Keratinocyte (primary cell): ENCODE measurements at regions not wholly inside any gene's neighbourhood (a gene's known extent, or its start where the extent isn't known, plus 50 kb on each side); places are given as distances from the start of the nearest gene placed in this dataset.
"Not testable (repeated sequence)": the region's sequence is repeated elsewhere in the genome, so short reads cannot be mapped to it uniquely, and the experiment has no call there.

ENCODE experiments used
- DNase-seq: peaks from one replicate; pipeline ENCODE4 v3.0.0-alpha.2; 2011; ENCODE audit warnings: low read depth, missing footprints, low spot score
- FAIRE-seq: peaks from 2 replicates; lab custom pipeline; 2011; peaks lifted over from hg19 to GRCh38; lab: Jason Lieb, UNC
- H2AFZ ChIP-seq: 2 replicates; pipeline ENCODE4 v1.6.0; 2012; ENCODE audit warnings: low read length, control low read depth, inconsistent platforms; ENCODE audit not compliant: control insufficient read depth
- H3K27ac ChIP-seq: 2 replicates; pipeline ENCODE4 v1.5.1; 2011; ENCODE audit warnings: low read length; ENCODE audit not compliant: control insufficient read depth, insufficient read depth
- H3K27me3 ChIP-seq: 3 replicates; pipeline ENCODE4 v1.6.0; 2011; ENCODE audit warnings: low read length; ENCODE audit not compliant: control insufficient read depth, insufficient read depth; ENCODE audit errors: extremely low read depth
- H3K36me3 ChIP-seq, 2 experiments: 2 replicates in 1 of 2; 3 replicates in 1 of 2; pipeline ENCODE4 v1.5.1; 2011; ENCODE audit warnings: low read length in 2 of 2, mild to moderate bottlenecking in 1 of 2; ENCODE audit not compliant: control insufficient read depth in 2 of 2, insufficient read depth in 2 of 2; ENCODE audit errors: extremely low read depth in 1 of 2
- H3K4me1 ChIP-seq: 3 replicates; pipeline ENCODE4 v1.5.1; 2011; ENCODE audit warnings: low read length; ENCODE audit not compliant: control insufficient read depth, insufficient read depth; ENCODE audit errors: extremely low read depth
- H3K4me2 ChIP-seq: 3 replicates; pipeline ENCODE4 v1.6.0; 2011; ENCODE audit warnings: low read depth, low read length; ENCODE audit not compliant: control insufficient read depth, insufficient read depth; ENCODE audit errors: extremely low read depth
- H3K4me3 ChIP-seq, 3 experiments: fragments of 200-600 bp in 1 of 3; sonication (generic) in 1 of 3; 2 replicates in 2 of 3; 3 replicates in 1 of 3; pipeline ENCODE4 v1.5.1; 2011 to 2016; ENCODE audit warnings: low read length in 3 of 3, mild to moderate bottlenecking in 3 of 3, control low read depth in 2 of 3, inconsistent platforms in 1 of 3, low read depth in 1 of 3, mixed read lengths in 1 of 3, mixed run types in 1 of 3, moderate library complexity in 1 of 3; ENCODE audit not compliant: control insufficient read depth in 2 of 3, insufficient read depth in 2 of 3; ENCODE audit errors: extremely low read depth in 1 of 3
- H3K79me2 ChIP-seq: 2 replicates; pipeline ENCODE4 v1.6.0; 2012; ENCODE audit warnings: low read length; ENCODE audit not compliant: control insufficient read depth, insufficient read depth
- H3K9ac ChIP-seq: 3 replicates; pipeline ENCODE4 v1.6.0; 2011; ENCODE audit warnings: low read length; ENCODE audit not compliant: control insufficient read depth, insufficient read depth; ENCODE audit errors: extremely low read depth
- H3K9me1 ChIP-seq: 3 replicates; pipeline ENCODE4 v1.6.0; 2011; ENCODE audit warnings: low read length; ENCODE audit not compliant: control insufficient read depth, insufficient read depth; ENCODE audit errors: extremely low read depth
- H3K9me3 ChIP-seq: 2 replicates; pipeline ENCODE4 v1.5.1; 2012; ENCODE audit warnings: low read depth, low read length; ENCODE audit not compliant: control insufficient read depth
- H4K20me1 ChIP-seq: 3 replicates; pipeline ENCODE4 v1.6.0; 2011; ENCODE audit warnings: low read length; ENCODE audit not compliant: control insufficient read depth, insufficient read depth; ENCODE audit errors: extremely low read depth
- EZH2 ChIP-seq: IDR thresholded peaks from one replicate; pipeline ENCODE4 v1.6.1; 2012; ENCODE audit warnings: inconsistent platforms, mild to moderate bottlenecking, low read length, moderate library complexity
- dilution Hi-C: fragments of 300-500 bp; cut with MboI; formaldehyde crosslinking; loops from one replicate; pipeline ENCODE4 v1.7.0; 2020; ENCODE audit warnings: low sequenced_read_pairs; ENCODE audit not compliant: extremely low pct_ligation_motif_present
- TF ChIP-seq, protein P1 (sequence below), 3 experiments: IDR thresholded peaks in 1 of 3; conservative IDR thresholded peaks in 1 of 3; optimal IDR thresholded peaks in 1 of 3; 2 replicates in 2 of 3; 3 replicates in 1 of 3; pipeline versions ENCODE3 to v1.5.1; 2011; ENCODE audit warnings: low read length in 3 of 3, mild to moderate bottlenecking in 3 of 3, moderate library complexity in 2 of 3, control low read depth in 1 of 3, inconsistent platforms in 1 of 3; ENCODE audit not compliant: insufficient read depth in 2 of 3; ENCODE audit errors: extremely low read depth in 1 of 3

DNA sequence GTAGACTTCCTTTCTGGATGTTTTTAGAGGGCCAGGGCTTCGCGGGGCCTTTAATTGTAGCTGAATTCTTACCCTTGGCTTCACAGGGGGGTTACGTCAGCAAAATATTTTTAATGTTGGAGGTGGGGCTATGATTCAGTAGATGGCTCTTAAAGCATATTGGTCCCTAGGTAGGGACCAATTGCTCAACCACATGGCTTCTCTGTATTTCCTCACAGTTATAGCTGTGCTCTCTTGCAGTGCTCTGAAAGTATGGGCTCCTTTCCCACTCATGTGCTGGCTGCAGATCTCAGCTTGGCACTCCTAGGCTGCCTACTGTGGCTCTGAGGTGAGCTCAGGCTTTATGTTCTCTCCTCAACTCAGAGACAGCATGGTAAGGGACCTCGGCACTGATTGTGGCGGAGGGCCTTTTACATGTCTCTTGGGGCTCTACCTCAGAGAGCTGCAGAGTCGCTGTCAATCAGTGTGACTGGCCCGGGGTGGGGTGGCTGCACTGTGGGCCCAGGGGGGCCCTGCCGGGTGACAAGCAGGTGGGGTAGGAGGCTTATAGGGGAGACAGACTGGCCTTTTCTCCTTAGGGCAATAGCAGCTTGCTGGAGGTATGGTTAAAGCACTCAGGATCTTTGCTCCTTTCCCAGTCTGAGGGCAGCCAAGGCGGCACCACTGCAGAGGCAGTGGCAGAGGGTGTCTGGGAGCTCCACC lies 318.0 kb downstream of the DOK5 start:
- H3K4me2 ChIP-seq, result no peak overlapping the region
- no peaks in the 10 kb centered on the region for H3K36me3 ChIP-seq
- H3K79me2 ChIP-seq, result no peaks in the 10 kb centered on the region
- H3K9me3 ChIP-seq, result no peaks in the 10 kb centered on the region
- no peak overlapping the region for H2AFZ ChIP-seq
- FAIRE-seq (no peak), DNase-seq (no peak)
- no peaks in the 10 kb centered on the region for H4K20me1 ChIP-seq
- H3K27me3 ChIP-seq, result no peaks in the 10 kb centered on the region
- no peaks in the 10 kb centered on the region for H3K9me1 ChIP-seq
- no peak overlapping the region for H3K27ac ChIP-seq
- no peak overlapping the region for H3K4me3 ChIP-seq
- TF ChIP-seq EZH2, result no peak
- TF ChIP-seq, protein P1, sequence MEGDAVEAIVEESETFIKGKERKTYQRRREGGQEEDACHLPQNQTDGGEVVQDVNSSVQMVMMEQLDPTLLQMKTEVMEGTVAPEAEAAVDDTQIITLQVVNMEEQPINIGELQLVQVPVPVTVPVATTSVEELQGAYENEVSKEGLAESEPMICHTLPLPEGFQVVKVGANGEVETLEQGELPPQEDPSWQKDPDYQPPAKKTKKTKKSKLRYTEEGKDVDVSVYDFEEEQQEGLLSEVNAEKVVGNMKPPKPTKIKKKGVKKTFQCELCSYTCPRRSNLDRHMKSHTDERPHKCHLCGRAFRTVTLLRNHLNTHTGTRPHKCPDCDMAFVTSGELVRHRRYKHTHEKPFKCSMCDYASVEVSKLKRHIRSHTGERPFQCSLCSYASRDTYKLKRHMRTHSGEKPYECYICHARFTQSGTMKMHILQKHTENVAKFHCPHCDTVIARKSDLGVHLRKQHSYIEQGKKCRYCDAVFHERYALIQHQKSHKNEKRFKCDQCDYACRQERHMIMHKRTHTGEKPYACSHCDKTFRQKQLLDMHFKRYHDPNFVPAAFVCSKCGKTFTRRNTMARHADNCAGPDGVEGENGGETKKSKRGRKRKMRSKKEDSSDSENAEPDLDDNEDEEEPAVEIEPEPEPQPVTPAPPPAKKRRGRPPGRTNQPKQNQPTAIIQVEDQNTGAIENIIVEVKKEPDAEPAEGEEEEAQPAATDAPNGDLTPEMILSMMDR (optimal IDR thresholded peaks at IDR 0.05 in 1 of 3, IDR thresholded peaks at IDR 0.05 in 1 of 3, conservative IDR thresholded peaks at IDR 0.05 in 1 of 3; ENCODE audit: extremely low read depth in 1 of 3, insufficient read depth in 2 of 3, low read length in 3 of 3), result no peak
- dilution Hi-C loops, result no loop called here
- H3K4me1 ChIP-seq, result no peaks in the 10 kb centered on the region
- no peak overlapping the region for H3K9ac ChIP-seq

DNA sequence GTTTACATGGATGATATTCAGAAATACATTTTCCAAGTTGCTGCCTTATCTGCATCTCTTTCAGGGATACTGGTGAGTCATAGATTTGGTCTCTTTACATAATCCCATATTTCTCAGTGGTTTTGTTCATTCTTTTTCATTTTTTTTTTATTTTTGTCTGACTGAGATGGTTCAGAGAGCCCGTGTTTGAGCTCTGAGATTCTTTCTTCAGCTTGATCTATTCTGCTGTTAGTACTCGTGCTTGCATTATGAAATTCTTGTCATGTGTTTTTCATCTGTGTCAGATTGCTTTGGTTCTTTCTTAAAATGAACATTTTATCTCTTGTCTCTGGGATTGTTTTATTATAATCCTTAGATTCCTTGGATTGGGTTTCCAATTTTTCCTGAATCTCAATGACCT lies 317.3 kb downstream of the DOK5 start:
- Histone ChIP-seq H2AFZ (no peak overlapping the region), H3K9me1 (no peaks in the 10 kb centered on the region), H3K9me3 (no peaks in the 10 kb centered on the region), H3K27me3 (no peaks in the 10 kb centered on the region), H3K27ac (no peak overlapping the region), H3K79me2 (no peaks in the 10 kb centered on the region), H3K4me1 (no peaks in the 10 kb centered on the region), H3K9ac (no peak overlapping the region), H3K4me3 (no peak overlapping the region), H4K20me1 (no peaks in the 10 kb centered on the region), H3K36me3 (no peaks in the 10 kb centered on the region), H3K4me2 (no peak overlapping the region)
- no peak for TF ChIP-seq EZH2
- TF ChIP-seq, protein P1 (optimal IDR thresholded peaks at IDR 0.05 in 1 of 3, IDR thresholded peaks at IDR 0.05 in 1 of 3, conservative IDR thresholded peaks at IDR 0.05 in 1 of 3; ENCODE audit: extremely low read depth in 1 of 3, insufficient read depth in 2 of 3, low read length in 3 of 3), result no peak
- dilution Hi-C loops, result no loop called here
- no peak for FAIRE-seq
- no peak for DNase-seq

DNA sequence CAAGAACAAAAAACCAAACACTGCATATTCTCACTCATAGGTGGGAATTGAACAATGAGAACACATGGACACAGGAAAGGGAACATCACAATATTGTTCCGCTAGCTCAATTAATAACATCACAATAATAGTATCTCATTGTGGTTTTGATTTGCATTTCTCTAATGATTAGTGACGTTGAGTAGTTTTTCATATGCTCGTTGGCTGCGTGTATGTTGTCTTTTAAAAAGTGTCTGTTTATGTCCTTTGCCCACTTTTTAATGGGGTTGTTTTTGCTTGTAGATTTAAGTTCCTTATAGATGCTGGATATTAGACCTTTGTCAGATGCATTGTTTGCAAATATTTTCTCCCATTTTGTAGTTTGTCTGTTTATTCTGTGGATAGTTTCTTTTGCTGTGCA lies 312.9 kb downstream of the DOK5 start:
- H3K9ac ChIP-seq, H3K27ac ChIP-seq, H2AFZ ChIP-seq, H4K20me1 ChIP-seq, H3K4me3 ChIP-seq, DNase-seq, H3K27me3 ChIP-seq, H3K79me2 ChIP-seq, H3K4me2 ChIP-seq, H3K9me3 ChIP-seq, H3K9me1 ChIP-seq, dilution Hi-C loops, H3K4me1 ChIP-seq, FAIRE-seq, H3K36me3 ChIP-seq: not testable (repeated sequence)

DNA sequence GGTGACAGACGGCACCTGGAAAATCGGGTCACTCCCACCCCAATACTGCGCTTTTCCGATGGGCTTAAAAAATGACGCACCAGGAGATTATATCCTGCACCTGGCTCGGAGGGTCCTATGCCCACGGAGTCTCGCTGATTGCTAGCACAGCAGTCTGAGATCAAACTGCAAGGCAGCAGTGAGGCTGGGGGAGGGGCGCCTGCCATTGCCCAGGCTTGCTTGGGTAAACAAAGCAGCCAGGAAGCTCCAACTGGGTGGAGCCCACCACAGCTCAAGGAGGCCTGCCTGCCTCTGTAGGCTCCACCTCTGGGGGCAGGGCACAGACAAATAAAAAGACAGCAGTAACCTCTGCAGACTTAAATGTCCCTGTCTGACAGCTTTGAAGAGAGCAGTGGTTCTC lies 307.4 kb downstream of the DOK5 start:
- dilution Hi-C loops, H3K27ac ChIP-seq, DNase-seq, H3K36me3 ChIP-seq, H4K20me1 ChIP-seq, H2AFZ ChIP-seq, H3K9ac ChIP-seq, H3K79me2 ChIP-seq, FAIRE-seq, H3K4me1 ChIP-seq, H3K9me1 ChIP-seq, H3K27me3 ChIP-seq, H3K4me2 ChIP-seq, H3K9me3 ChIP-seq, H3K4me3 ChIP-seq: not testable (repeated sequence)
